Stomach (tissue), 4 donors: ENCODE measurements at regions not wholly inside any gene's neighbourhood (a gene's known extent, or its start where the extent isn't known, plus 50 kb on each side); places are given as distances from the start of the nearest gene placed in this dataset.
"Not testable (repeated sequence)": the region's sequence is repeated elsewhere in the genome, so short reads cannot be mapped to it uniquely, and the experiment has no call there.

ENCODE experiments used
- POLR2AphosphoS5 ChIP-seq, 3 donors: sonication (generic); formaldehyde crosslinking; IDR thresholded peaks; one replicate each; pipeline ENCODE4 v1.6.1; 2016; ENCODE audit warnings: antibody characterized with exemption in 3 of 3
- TF ChIP-seq, protein P1 (sequence below), 7 experiments: fragments of 450-650 bp in 4 of 7; fragments of 200-600 bp in 3 of 7; sonication (generic) in 3 of 7; IDR thresholded peaks; one replicate each; pipeline ENCODE4 v1.5.1; 2016 to 2019; ENCODE audit warnings: antibody characterized with exemption in 7 of 7, control low read depth in 2 of 7, mild to moderate bottlenecking in 1 of 7

DNA sequence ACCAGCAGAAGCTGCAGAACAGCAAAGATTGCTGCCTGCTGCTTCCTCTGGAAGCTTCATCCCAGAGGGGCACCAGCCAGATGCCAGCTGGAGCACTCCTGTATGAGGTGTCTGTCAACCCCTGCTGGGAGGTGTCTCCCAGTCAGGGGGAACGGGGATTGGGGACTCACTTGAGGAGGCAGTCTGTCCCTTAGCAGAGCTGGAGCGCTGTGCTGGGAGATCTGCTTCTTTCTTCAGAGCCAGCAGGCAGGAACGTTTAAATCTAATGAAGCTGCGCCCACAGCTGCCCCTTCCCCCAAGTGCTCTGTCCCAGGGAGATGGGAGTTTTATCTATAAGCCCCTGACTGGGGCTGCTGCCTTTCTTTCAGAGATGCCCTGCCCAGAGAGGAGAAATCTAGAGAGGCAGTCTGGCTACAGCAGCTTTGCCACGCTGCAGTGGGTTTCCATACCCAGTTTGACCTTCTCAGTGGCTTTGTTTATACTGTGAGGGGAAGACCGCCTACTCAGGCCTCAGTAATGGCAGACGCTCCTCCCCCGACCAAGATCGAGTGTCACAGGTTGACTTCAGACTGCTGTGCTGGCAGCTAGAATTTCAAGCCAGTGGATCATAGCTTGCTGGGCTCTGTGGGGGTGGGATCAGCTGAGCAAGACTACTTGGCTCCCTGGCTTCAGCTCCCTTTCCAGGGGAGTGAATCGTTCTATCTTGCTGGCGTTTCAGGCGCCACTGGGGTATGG is 1105.7 kb downstream of the STPG2 start:
- TF ChIP-seq, protein P1, sequence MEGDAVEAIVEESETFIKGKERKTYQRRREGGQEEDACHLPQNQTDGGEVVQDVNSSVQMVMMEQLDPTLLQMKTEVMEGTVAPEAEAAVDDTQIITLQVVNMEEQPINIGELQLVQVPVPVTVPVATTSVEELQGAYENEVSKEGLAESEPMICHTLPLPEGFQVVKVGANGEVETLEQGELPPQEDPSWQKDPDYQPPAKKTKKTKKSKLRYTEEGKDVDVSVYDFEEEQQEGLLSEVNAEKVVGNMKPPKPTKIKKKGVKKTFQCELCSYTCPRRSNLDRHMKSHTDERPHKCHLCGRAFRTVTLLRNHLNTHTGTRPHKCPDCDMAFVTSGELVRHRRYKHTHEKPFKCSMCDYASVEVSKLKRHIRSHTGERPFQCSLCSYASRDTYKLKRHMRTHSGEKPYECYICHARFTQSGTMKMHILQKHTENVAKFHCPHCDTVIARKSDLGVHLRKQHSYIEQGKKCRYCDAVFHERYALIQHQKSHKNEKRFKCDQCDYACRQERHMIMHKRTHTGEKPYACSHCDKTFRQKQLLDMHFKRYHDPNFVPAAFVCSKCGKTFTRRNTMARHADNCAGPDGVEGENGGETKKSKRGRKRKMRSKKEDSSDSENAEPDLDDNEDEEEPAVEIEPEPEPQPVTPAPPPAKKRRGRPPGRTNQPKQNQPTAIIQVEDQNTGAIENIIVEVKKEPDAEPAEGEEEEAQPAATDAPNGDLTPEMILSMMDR (IDR thresholded peaks at IDR 0.05): not testable (repeated sequence)
- TF ChIP-seq POLR2AphosphoS5 (IDR thresholded peaks at IDR 0.05): not testable (repeated sequence)
